Aorta (tissue), 5 donors: ENCODE measurements at regions not wholly inside any gene's neighbourhood (a gene's known extent, or its start where the extent isn't known, plus 50 kb on each side); places are given as distances from the start of the nearest gene placed in this dataset.

Experiments used
- ATAC-seq: fragments of 200-7000 bp; cut with Tn5 transposase; one replicate; pipeline ENCODE4 v1.9.1; 2022; ENCODE audit warnings: moderate library complexity; ENCODE audit not compliant: low FRiP score
- DNase-seq, 2 donors: peaks; one replicate each; pipeline ENCODE4 v3.0.0-alpha.2; 2020
- H3K27ac ChIP-seq, 2 donors: one replicate each; pipeline ENCODE4 v1.5.1; 2013; ENCODE audit warnings: low read length in 2 of 2, mild to moderate bottlenecking in 2 of 2, moderate library complexity in 2 of 2, control low read depth in 1 of 2, inconsistent platforms in 1 of 2, low read depth in 1 of 2
- H3K27me3 ChIP-seq, 2 donors: one replicate each; pipeline ENCODE4 v1.6.1; 2013; ENCODE audit warnings: control low read depth in 1 of 2, low read length in 1 of 2, mild to moderate bottlenecking in 1 of 2, moderate library complexity in 1 of 2; ENCODE audit not compliant: insufficient read depth in 2 of 2, control insufficient read depth in 1 of 2
- H3K36me3 ChIP-seq, 2 donors: one replicate each; pipeline ENCODE4 v1.6.1; 2013; ENCODE audit warnings: control low read depth in 1 of 2, low read length in 1 of 2, mild to moderate bottlenecking in 1 of 2; ENCODE audit not compliant: insufficient read depth in 2 of 2, control insufficient read depth in 1 of 2
- H3K4me1 ChIP-seq, 2 donors: one replicate each; pipeline ENCODE4 v1.6.1; 2013; ENCODE audit warnings: low read length in 2 of 2, control low read depth in 1 of 2, mild to moderate bottlenecking in 1 of 2, moderate library complexity in 1 of 2; ENCODE audit not compliant: insufficient read depth in 2 of 2, control insufficient read depth in 1 of 2
- H3K4me3 ChIP-seq, 2 donors: one replicate each; pipeline ENCODE4 v1.5.1; 2013; ENCODE audit warnings: low read length in 2 of 2, control low read depth in 1 of 2, mild to moderate bottlenecking in 1 of 2
- H3K9me3 ChIP-seq: one replicate; pipeline ENCODE4 v1.6.1; 2013; ENCODE audit warnings: mild to moderate bottlenecking, low read length; ENCODE audit not compliant: control insufficient read depth
- WGBS, 2 donors: extraction: QIAGEN DNeasy Blood & Tissue Kit; methylation state at CpG; one replicate each; pipeline ENCODE4 v1.1.7; 2013; 5-methylcytosine and 5-hydroxymethylcytosine counted together
- intact Hi-C, 2 donors: fragments of 100-400 bp; cut with DNase I; formaldehyde crosslinking; loops; one replicate each; pipeline versions ENCODE4 v1.14.2 to v1.15.0; 2022
- donor health status: healthy with polysubstance abuse.
- donor health status: Bipolar disorder and iron deficiency.
- donor health status: DM: no; HTN: no; CAD: no.
- donor health status: DM: no; HTN: no; CAD: no.
- donor health status: DM: yes; HTN: yes; CAD: no.

DNA sequence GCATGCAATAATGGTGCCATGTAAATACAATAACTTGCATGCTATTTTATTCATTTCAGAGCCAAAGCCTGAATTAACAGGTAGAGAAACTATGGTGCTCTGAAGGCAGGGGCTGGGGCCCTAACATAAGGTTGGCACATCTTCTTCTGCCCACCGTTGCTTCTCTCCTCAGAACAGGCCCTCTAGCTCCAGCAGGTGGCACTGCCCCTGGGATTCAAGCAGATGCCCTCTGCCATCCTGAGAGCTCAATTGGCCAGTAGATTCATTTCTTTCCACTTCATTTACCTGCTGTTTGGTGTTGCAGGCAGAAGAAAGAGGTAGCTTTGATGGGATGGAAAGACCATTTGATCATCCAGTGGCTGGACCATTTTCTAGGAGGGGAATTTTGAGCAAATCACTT is 130.5 kb downstream of the FOXB1 start:
- no peaks in the 10 kb centered on the region for H3K9me3 ChIP-seq
- ATAC-seq, result no peak
- intact Hi-C loops, result no loop called here
- H3K4me3 ChIP-seq, result no peak overlapping the region
- DNase-seq, result no peak
- no peaks in the 10 kb centered on the region for H3K36me3 ChIP-seq
- H3K4me1 ChIP-seq, result no peaks in the 10 kb centered on the region
- H3K27me3 ChIP-seq, result no peaks in the 10 kb centered on the region
- H3K27ac ChIP-seq, result no peak overlapping the region
- 64 to 66% methylated on average over 1 of the region's 1 CpG for WGBS, 2 donors

DNA sequence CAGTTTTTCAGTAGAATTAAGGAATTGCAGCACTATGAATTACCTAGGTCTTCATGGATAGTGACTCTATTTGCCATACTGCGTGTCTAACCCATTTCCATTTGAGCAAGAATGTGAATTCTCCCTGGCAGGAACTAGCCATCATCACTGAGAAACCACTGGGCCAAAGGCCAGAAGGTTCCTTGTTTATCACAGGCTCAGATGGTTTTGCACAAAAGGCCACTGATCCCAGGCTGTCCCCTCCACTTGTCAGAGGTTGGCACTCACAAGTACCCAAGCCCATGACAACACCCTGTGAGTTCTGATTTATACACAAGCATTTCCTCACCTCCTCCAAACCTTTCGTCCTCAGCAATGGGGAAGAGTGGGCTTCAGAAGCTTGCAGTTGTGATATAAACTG is 131.8 kb downstream of the FOXB1 start:
- DNase-seq, result no peak
- no peaks in the 10 kb centered on the region for H3K9me3 ChIP-seq
- ATAC-seq, result no peak
- WGBS, 2 donors, result 61 to 64% methylated on average over 2 of the region's 2 CpGs
- intact Hi-C loops, result no loop called here
- H3K27me3 ChIP-seq, result no peaks in the 10 kb centered on the region
- no peak overlapping the region for H3K27ac ChIP-seq
- no peak overlapping the region for H3K4me3 ChIP-seq
- H3K4me1 ChIP-seq, result no peaks in the 10 kb centered on the region
- no peaks in the 10 kb centered on the region for H3K36me3 ChIP-seq

DNA sequence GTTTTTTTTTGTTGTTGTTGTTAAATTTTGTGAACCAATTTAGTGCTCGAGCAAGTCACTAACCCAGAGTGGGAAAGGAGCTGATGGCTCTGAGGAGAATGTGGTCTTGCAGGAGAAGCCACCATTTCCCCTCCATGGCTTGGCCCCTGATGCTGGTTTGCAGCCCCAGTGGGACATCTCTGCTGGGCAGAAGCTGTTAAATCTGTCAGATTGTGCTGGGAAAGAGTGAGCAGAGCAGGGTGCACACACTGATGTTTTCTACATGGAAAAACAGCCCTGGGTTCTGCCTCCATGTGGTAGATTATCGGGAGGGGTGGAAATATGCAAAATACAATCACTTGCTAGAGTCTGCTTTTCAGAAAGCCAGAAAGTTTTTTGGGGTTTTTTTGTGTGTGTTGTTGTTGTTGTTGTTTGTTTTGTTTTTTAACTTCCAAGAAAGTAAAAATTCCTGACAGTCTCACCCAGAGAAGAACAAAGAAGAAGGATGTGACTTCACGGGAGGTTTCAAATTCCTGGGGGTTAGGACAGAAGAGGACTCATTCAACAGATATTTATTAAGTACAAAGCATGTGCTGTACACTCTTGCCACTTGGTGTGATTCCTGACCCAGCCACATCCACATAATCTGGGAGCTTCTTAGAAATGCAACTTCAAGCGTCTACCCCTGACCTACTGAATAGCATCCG is 133.7 kb downstream of the FOXB1 start:
- H3K27ac ChIP-seq, result no peak overlapping the region
- intact Hi-C loops, result no loop called here

DNA sequence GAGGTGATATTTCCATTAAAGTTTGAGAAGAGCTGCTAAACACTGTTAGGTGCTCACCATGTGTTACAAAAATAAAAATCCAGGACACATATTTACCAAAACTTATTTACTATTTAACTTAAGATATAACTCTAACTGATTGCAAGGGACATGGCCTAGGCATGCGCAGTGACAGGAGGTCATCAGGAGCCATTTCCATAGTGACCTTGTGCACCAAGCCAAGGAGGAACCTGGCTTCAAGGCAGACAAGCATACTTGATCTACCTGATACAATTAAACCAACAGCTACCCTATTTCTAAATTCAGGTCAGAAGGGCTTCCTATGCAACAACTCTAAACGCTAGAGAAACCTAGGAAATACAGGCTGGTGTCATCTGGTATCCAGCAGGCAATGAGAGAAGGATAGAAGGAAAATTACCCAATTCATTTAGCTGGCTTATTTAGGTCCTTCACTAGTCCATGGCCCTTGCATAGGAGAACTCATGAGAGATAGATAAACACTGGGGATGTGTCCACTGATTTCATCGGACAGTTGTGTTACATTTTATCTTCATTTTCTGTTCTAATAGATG is 134.4 kb downstream of the FOXB1 start:
- ATAC-seq (no peak), DNase-seq (no peak)
- no peak overlapping the region for H3K4me3 ChIP-seq
- intact Hi-C loops, result no loop called here
- 82 to 85% methylated on average over 3 of the region's 3 CpGs for WGBS, 2 donors
- no peaks in the 10 kb centered on the region for H3K4me1 ChIP-seq
- H3K36me3 ChIP-seq, result no peaks in the 10 kb centered on the region
- no peak overlapping the region for H3K27ac ChIP-seq
- no peaks in the 10 kb centered on the region for H3K27me3 ChIP-seq
- H3K9me3 ChIP-seq, result no peaks in the 10 kb centered on the region

More for the DNA sequence above, 133.7 kb downstream of the FOXB1 start:
- Histone ChIP-seq H3K36me3 (no peaks in the 10 kb centered on the region), H3K27me3 (no peaks in the 10 kb centered on the region), H3K9me3 (no peaks in the 10 kb centered on the region), H3K4me3 (no peak overlapping the region), H3K4me1 (no peaks in the 10 kb centered on the region)
- ATAC-seq, result no peak
- 51 to 59% methylated on average over 5 of the region's 5 CpGs for whole genome bisulfite sequencing, 2 donors
- no peak for DNase-seq

DNA sequence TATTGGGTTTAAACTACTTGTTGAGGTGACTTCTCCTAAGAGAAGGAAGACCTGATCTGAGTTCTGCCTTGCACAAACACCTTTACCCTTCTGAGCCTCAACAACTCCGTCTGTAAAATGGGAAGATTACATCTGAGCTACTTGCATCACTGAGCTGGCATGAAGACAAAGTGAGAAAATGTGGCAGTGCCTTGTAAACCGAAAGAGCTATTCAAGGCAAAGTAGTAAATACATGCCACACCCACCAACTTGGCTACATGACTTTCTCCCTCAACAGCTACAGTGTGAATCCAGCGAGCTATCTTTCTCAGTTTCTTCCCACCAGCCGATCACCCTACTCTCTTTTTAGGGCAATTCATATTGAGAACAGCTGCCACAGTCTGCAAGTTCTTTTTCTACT is 148.3 kb downstream of the FOXB1 start:
- intact Hi-C loops, result no loop called here
- no peak overlapping the region for H3K27ac ChIP-seq
- WGBS, 2 donors, result 74 to 76% methylated on average over 4 of the region's 4 CpGs
- DNase-seq (no peak), ATAC-seq (no peak)
- no peaks in the 10 kb centered on the region for H3K36me3 ChIP-seq
- H3K9me3 ChIP-seq, result no peaks in the 10 kb centered on the region
- no peaks in the 10 kb centered on the region for H3K4me1 ChIP-seq
- no peaks in the 10 kb centered on the region for H3K27me3 ChIP-seq
- no peak overlapping the region for H3K4me3 ChIP-seq

DNA sequence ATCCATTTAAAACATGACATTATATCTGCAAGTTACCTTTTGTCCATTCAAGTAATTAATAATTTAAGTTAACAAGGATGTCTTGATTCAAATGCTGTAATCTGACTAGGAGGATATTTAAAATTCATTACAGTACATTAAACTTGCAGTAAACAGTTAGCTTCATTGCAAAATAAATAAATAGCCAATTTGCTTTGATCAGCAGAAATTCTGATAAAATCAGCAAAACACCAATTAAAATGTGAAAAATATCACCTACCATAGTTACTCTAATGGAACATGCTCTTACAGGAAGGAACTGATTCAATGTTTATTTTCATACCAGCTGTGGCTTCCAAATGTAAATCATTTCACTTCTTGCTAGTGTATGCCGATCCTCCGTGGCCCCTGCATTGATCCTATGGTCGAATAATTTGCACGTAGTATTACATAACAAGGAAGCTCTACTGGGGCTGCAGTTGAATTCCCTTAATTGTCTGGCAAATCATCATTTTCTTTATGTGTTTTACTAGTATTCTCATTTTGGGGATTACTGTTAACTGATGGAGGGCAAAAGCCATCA is 150.7 kb downstream of the FOXB1 start:
- DNase-seq, result no peak
- 9 to 26% methylated on average over 4 of the region's 4 CpGs for WGBS, 2 donors
- intact Hi-C loops, result no loop called here
- H3K27me3 ChIP-seq, result no peaks in the 10 kb centered on the region
- H3K36me3 ChIP-seq, result no peaks in the 10 kb centered on the region
- H3K4me3 ChIP-seq, result no peak overlapping the region
- H3K9me3 ChIP-seq, result no peaks in the 10 kb centered on the region
- H3K4me1 ChIP-seq, result no peaks in the 10 kb centered on the region
- H3K27ac ChIP-seq, result no peak overlapping the region
- no peak for ATAC-seq

DNA sequence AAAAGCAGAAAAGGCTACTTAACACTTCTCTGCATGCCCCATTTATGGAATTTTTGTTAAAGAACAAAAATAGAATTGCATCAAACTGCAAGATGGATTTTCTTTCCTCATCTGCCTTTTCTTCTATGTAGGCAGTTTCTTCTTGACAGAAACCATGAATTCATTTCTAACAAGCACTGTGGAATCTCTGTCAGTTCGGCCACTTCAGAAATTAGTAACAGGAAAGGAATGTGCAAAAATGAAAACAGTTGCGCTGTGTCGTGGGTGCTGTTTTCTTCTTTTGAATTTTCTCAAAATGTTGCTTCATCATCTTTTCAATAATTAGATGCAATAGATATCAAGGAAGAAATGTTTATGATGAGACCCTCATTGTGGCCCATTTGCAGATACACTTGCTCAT is 151.6 kb downstream of the FOXB1 start:
- DNase-seq (no peak), ATAC-seq (no peak)
- intact Hi-C loops, result no loop called here
- 13 to 17% methylated on average over 3 of the region's 3 CpGs for WGBS, 2 donors
- H3K27ac ChIP-seq, result no peak overlapping the region
- H3K36me3 ChIP-seq, result no peaks in the 10 kb centered on the region
- H3K4me1 ChIP-seq, result no peaks in the 10 kb centered on the region
- H3K4me3 ChIP-seq, result no peak overlapping the region
- no peaks in the 10 kb centered on the region for H3K27me3 ChIP-seq
- H3K9me3 ChIP-seq, result no peaks in the 10 kb centered on the region

DNA sequence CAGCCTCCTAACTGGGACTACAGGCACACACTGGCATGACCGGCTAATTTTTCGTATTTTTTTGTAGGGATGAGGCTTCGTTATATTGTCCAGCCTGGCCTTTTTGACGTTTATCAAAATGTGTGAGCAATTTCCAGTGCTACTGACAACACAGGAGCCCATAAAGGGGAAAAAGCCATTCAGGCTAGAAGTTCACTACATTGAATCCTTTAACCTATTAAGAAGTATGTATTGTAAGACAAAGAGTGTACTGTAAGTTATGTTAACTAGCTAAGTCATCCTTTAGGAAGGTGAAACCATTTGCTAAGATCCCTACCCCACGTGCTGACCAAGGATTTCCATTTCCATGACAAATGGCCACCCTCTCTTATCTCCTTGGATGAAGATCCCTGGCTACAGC is 156.8 kb downstream of the FOXB1 start:
- intact Hi-C loops, result no loop called here
- no peak overlapping the region for H3K4me3 ChIP-seq
- DNase-seq (no peak), ATAC-seq (no peak)
- 64 to 66% methylated on average over 5 of the region's 5 CpGs for WGBS, 2 donors
- H3K27ac ChIP-seq, result no peak overlapping the region
- no peaks in the 10 kb centered on the region for H3K27me3 ChIP-seq
- H3K9me3 ChIP-seq, result no peaks in the 10 kb centered on the region
- H3K36me3 ChIP-seq, result no peaks in the 10 kb centered on the region
- no peaks in the 10 kb centered on the region for H3K4me1 ChIP-seq

DNA sequence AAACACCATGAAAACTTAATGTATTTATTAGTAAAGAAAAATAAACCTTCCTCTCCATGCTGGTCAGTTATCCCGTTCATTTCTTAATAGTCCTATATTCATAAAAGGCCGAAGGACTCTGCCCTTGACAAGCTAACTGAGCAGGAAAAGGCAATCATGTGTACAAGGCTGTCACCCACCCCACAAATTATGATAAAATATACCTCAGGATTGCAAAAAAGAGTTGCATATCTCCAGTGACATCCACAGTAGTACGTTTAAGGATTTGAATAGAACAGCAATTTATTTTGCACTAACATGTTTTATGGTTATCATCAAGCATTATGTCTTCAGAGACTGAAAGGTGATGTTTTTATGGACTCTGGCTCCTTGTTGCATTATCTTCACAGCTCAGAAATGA is 157.6 kb downstream of the FOXB1 start:
- no peak overlapping the region for H3K4me3 ChIP-seq

More for the DNA sequence above, 157.6 kb downstream of the FOXB1 start:
- ATAC-seq (no peak), DNase-seq (no peak)
- no peaks in the 10 kb centered on the region for H3K27me3 ChIP-seq
- no peaks in the 10 kb centered on the region for H3K36me3 ChIP-seq
- no peak overlapping the region for H3K27ac ChIP-seq
- intact Hi-C loops, result no loop called here
- H3K4me1 ChIP-seq, result no peaks in the 10 kb centered on the region
- no peaks in the 10 kb centered on the region for H3K9me3 ChIP-seq
- 55 to 59% methylated on average over 3 of the region's 3 CpGs for WGBS, 2 donors
